ENCODE measurements at regions not wholly inside any gene's neighbourhood (a gene's known extent, or its start where the extent isn't known, plus 50 kb on each side); places are given as distances from the start of the nearest gene placed in this dataset.

DNA sequence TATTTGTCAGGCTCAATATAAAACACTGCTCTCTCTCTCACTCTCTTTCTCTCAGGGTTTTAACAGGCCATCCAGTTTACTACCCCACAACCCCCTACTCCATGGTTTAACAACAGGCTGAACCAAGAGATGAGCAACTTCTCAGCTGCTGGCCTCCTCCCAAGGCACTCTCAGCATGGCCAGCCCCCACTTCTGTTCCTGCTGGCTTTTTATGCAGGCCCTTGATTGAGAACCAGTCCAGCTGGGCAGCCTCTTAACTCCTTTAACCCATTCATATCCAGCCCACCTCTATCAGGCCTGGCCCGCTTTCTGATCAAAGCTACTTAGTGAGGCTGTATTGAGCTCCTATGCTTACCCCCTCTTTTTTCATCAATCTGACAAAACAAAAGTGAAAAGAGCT, 346.8 kb upstream of the POU3F2 start:
- no peak for DNase-seq (ENCODE audit: extremely low read depth in 1 of 2, low read depth in 1 of 2)

DNA sequence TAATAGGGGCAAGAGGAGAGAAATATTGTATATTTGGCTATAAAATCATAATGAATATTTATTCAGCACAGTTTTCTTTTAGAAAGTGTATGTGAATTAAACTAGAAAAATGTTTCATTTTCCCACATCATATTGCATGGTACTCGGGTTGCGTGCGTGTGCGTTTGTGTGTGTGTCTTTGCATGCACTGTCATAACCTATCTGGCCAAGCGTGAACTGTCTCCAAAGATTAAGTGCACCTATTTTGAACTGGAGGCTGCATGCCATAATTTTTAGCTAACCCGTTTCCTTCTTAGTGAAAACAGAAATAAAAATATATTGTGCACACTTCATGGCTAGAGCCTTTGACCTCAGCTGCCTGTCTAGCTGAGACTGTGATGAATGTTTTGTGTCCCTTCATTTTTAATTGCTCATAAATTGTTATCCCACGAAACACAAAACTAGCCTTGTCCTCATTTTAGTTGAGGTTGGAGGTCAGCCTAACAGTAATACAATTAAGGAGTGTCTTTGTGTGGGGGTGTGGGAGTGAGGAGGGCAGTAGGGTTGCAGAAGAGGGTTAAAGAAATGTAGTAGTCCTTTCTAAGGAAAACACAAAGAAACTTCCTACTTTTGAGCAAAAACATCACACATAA, 336.1 kb upstream of the POU3F2 start:
- no peak for DNase-seq (ENCODE audit: extremely low read depth in 1 of 2, low read depth in 1 of 2)

DNA sequence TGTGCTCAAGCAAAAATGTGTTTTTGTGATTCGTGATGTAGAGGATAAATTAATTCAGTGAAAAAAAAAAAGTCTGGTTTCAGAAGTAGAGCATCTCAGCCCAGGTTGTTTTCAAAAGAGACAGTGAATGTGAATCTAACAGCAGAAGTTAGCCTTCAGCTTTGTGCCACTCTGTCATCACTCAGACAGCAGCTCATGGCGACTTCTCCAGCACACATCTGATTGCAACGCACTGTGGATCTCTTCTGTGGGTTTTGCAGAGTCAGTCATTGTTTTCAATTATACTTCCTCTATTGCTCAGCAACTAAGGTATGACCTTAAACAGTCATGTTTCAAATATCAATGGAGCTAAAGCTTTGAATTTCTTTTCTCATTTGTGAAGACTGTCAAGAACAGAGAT, 335.5 kb upstream of the POU3F2 start:
- no peak for DNase-seq (ENCODE audit: extremely low read depth in 1 of 2, low read depth in 1 of 2)

DNA sequence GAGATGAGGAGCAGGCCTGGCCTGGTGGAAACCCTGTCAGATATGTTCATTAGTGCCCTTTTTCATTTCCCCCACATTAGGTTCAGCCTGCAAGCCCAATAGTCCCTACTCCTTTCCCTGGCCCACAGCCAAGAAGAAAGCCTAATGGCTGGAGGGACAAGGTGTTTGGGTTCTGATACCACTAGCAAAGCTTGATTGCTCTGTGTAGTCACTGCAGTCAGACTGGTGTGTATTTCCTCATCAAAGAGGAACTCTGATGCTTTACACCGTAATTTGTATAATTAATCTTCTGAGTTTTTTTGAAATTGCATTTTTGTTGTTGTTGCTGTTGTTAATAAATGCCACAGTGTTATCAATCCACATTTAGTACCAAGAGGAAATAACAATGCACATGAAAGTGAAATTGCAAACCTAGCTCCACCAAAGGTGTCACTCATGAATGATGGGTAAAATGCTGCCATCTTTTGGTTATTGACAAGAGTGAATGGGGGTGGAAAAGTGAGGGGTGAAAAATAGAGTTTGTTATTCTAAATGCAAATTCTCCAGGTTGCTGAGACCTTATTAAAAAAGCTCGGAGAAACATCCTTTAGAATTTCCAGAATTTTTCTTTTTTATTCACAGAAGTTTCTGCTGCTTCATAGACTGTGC, 320.2 kb upstream of the POU3F2 start:
- DNase-seq (ENCODE audit: extremely low read depth in 1 of 2, low read depth in 1 of 2), result no peak

DNA sequence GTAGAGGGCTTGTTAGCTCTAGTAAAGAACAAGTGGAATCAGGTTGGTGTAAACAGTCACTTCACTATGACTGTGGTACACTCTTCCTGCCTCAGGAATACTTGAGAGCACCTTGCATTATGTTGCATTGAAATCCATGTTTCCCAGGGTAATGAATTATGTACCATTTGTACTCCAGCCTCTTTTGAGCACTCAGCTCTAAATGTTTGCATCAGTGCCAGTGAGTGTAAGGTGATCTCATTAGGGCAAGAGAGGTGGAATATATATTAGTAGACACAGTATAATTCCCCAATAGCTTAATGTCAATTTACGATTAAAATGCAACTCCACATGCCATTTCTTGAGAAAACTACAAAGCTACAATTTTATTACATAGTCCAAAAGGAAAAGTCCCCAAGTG, 319.6 kb upstream of the POU3F2 start:
- no peak for DNase-seq (ENCODE audit: extremely low read depth in 1 of 2, low read depth in 1 of 2)

DNA sequence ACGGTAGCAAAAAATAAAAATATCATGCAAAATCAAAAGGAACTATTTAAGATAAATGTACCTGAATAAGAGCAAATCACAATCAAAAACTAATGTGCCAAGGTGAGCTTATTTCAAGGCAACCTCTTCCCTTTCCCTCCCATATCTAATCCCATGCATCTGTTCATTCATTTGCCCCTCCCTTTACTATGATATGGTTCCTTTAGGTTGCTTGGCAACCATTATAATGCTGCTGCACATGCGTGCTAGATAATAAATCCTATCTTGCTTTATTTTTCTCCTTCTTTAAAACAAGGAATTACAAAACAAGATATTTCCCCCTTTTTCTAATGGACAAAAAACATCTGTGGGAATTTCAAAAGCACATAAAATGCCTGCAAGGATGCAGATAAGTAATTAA, 318.2 kb upstream of the POU3F2 start:
- no peak for DNase-seq (ENCODE audit: extremely low read depth in 1 of 2, low read depth in 1 of 2)

DNA sequence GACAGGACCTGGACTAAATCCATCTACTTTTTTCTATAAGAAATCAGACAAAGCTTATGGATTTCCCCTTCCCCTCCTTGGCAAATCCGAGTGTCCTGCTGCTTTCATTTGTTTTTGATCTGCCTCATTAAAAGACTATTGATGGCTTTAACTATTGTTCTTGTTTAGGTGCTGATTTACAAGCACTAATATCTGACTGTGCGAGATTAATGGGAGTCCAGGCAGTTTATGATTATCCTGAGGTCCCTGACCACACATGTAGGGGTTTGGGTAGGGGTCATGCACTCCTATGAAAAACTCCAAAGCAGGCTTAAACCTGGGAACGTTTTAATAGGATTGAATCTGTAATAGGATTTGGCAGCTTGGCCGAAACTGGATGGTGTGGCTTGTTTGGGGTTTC, 317.5 kb upstream of the POU3F2 start:
- DNase-seq (ENCODE audit: extremely low read depth in 1 of 2, low read depth in 1 of 2), result no peak

DNA sequence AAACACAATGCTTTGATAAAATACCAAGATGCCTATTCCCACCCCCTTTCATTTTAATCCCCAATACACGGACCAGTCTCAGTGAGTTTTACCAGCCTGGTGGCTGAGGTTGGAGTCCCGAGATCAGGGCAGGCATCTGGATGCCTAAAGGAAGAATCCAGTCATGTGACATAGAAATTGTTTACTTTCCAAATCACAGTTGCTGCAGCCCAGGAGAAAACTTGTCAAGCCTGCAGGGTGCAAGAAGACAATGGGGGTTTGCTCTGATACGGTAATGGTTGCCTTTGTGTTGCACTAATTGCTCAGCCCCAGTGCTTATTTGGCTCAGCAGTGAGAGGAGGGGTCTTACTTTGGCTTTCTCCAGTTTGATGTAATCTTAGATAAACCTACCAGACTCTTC, 308.5 kb upstream of the POU3F2 start:
- DNase-seq (ENCODE audit: extremely low read depth in 1 of 2, low read depth in 1 of 2), result no peak

DNA sequence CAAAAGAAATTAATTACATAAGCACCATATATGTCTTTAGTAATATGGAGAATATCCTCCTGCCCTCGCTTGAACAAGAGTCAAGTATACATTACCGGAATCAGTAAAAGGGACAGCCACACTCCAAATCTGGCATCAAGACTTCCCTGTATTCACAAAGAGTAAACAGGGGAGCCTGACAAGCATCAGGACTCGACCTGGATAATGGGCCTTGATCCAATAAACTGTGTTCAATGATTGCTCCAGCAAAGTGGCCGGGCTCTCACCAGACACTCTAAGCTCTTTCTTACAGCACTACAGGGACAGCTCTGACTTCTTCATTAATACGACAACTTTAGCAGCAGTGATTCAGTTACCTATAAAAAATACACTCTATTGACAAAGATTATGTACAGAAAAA, 307.9 kb upstream of the POU3F2 start:
- no peak for DNase-seq (ENCODE audit: extremely low read depth in 1 of 2, low read depth in 1 of 2)

DNA sequence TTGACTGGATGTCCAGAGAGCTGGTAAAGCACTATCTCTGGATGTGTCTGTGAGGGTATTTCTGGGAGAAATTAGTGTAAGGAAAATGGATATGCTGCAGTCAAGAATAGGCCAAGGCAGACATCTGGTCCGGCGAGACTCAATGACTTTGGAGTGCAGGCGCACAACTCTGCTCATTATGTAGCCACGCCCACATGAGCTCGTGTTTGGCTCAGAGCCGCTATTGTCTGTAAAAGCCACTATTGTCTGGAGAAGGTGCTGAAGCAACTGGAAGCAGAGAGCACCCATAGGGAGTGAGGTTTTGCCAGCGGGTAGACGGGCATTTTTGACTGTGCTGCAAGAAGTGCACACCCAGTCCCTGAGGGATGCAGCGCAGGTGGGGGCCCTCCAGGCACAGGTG, 305.0 kb upstream of the POU3F2 start:
- no peak for DNase-seq (ENCODE audit: extremely low read depth in 1 of 2, low read depth in 1 of 2)

DNA sequence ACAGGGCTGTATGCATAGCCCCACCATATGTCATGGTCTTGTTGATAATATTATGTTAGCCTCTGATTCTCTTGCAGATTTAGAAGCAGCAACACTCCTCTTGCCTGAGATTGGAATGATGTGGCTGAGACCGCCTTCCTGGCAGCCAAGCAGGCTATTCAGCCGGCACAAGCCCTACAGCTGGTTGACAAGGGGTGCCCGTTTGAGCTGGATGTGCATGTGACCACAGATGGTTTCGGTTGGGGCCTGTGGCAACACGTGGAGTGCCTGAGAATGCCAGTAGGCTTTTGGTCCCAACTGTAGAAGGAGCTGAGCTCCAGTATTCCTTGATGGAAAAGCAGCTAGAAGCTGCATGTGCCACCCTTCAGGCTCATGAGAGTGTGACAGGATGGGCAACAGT, 303.6 kb upstream of the POU3F2 start:
- no peak for DNase-seq (ENCODE audit: extremely low read depth in 1 of 2, low read depth in 1 of 2)

DNA sequence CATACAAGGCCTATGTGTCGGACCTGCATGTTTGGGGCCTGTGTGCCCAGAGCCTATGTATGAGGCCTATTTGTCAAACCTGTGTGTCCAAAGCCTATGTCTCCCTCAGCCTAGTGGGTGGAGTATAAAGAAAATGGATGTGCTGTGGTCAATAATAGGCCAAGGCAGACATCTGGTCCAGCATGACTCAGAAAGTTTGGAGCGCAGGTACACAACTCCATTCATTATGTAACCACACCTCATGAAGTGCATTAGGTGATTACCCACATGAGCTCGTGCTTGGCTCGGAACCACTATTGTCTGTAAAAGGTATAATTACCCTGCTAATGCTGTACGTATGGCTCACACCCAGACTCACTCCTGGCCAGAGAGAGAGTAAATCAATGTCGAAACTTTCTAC, 302.4 kb upstream of the POU3F2 start:
- DNase-seq (ENCODE audit: extremely low read depth in 1 of 2, low read depth in 1 of 2), result no peak

DNA sequence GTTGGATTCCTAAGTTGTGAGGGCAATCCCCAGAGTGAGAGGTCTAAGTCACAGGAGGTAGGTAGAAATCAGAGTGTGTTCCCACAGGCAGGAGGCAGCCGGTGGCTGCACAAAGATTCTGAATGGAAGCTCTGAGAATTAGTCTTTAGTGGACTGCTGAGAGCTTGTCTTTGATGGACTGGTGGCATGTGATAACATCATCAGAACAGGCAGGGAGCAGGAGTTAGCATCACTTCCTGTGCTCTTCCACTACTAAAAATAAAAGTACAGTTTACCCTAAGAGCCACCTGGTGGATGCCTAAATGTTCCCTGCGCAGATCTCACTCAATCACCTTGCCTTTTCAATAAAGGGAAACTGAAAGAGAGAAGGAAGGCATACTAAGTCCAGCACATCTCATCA, 294.6 kb upstream of the POU3F2 start:
- DNase-seq (ENCODE audit: extremely low read depth in 1 of 2, low read depth in 1 of 2), result no peak

DNA sequence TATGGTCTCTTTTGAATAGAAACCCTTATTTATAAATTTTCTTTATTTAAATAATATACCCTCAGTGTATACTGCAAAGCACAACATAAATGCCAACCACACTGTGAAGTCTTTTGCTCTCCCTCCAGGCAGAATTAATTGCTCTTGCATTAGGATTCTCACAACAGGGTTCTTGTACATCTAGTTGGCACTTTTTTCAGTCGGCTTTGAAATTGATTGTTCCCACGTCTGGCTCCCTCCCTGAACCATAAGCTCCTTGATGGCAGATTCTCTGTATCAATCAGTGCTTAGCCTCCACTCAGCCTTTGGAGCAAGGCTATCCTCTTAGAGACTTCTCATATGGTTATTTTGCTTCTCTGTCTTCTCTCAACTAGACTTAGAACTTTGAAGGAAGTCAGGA, 288.0 kb upstream of the POU3F2 start:
- no peak for DNase-seq (ENCODE audit: extremely low read depth in 1 of 2, low read depth in 1 of 2)

DNA sequence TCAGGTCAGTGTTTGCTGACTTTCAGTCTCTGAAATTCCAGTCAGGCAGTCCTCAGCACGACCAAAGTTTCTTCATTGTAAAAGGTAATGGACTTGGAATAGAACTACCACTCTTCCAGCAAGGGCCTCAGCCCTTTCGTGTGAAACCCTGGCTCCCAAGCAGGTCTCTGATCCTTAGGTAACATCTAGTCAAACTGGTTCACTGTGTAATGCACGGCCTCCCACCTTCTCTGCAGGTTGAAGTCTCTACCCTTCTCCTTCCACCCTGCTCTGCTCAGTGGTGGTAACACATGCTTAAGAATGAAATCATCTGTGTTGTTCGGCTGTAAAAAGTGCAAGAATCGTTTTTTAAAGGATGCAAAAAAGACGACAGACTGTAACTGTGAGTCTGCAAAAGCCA, 287.2 kb upstream of the POU3F2 start:
- DNase-seq (ENCODE audit: extremely low read depth in 1 of 2, low read depth in 1 of 2), result no peak

DNA sequence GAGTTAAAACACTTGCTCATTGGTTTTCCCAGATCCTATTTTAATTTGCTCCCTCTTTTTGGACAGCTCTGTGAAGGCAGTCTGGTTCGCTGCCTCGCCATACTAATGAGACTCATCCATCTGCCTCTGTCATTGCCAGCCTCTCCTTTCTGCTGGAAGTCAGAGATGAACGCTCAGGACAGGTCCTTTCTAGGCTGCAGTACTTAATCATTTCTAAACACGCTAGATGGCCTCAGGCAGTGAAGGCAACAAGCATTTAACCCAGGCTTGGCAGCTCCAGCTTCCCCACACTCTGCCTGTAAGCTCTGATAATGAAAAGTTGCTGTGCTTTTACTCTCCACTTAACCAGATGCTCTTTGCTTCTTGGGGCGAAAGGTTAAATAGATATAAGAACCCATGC, 286.7 kb upstream of the POU3F2 start:
- no peak for DNase-seq (ENCODE audit: extremely low read depth in 1 of 2, low read depth in 1 of 2)

DNA sequence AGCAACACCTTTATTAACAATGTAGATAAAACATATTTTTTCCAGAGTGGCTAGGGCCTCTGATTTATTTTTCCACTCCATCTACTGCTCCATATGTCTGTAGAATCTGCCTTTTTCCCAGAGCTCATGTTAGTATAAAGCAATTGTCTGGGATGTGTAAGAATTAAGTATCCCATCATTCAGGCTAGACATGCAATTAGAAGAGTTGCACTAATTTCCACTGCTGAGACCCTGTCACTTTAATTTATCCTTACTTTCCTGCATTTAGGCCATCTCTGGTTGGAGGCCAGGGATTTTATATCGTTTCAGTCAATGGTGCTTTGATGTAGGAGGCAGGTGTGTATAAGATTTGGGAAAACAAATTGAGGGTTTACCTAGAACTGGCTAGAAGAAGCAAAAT, 286.1 kb upstream of the POU3F2 start:
- DNase-seq (ENCODE audit: extremely low read depth in 1 of 2, low read depth in 1 of 2), result no peak

DNA sequence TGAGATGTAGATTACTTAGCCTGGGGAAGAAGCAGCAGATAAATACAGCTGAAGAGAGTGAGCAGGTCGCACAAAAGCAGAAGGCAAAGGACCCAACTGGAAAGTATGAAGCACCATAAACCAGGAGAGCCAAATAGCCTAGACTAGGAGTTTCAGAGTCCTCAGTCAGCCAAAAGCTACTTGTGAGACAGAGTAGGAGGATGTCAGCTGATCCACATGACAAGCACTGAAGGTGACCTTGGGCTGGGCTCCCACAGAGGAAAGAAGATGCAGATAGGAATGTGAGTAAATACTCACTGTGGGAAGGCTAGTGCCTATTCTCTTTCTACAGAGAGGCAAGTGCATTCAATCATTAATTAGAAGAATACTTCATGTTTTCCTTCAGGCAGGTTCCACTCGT, 274.0 kb upstream of the POU3F2 start:
- no peak for DNase-seq (ENCODE audit: extremely low read depth in 1 of 2, low read depth in 1 of 2)

DNA sequence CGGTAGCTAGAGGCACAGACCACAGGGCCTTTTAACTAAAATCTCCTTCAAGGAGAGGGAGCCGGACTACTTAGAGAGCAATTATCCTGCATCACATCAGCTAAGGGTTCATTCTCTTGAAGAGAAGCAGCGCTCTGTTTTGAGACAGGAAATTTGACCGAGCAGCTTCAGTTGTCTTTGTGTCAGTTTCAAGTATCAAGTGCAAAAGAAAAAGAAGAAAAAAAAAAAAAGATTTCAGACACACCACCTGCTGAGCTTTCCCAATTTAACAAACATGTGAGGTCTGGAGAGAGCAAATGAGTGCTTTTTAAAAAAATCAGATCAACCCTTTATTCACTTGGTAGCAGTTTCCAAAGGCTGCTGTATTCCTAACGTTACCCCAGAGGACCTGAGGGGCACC, 273.5 kb upstream of the POU3F2 start:
- no peak for DNase-seq (ENCODE audit: extremely low read depth in 1 of 2, low read depth in 1 of 2)

DNA sequence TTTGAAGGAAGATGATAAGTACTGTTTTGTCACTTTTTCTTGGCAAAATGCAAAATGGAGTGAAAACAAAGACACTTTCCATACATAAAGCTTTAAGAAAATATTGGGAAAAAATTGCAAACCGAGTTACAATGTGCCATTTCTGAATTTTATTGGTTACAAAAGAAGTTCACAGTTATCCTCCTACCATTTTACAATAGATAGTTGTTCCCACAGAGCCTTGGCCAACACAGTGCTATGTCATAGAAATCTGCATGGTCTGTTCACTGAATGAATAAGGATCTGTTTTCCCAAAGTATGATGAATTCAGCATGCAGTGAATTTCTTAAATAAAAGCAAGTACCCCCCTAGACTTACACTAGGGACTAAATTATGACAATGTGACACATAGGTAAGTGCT, 268.2 kb upstream of the POU3F2 start:
- no peak for DNase-seq (ENCODE audit: extremely low read depth in 1 of 2, low read depth in 1 of 2)

DNA sequence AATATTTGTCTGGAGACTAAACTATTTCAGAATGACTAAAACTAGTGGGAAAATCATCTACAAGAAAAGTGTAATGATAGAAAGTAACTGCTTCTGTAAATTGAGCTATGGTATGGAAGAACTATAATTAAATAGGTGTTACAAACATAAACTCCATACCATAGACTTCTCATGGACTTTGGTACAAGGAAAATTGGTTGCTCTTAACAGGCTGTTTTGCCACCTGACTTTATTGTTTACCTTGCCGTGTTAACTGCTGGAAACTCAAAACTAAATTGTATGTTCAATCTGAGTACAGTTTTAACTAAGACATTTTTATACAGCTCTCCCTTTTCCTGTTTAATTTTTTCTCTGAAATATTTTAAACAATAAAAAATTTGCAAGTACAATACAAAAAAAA, 261.8 kb upstream of the POU3F2 start:
- DNase-seq (ENCODE audit: extremely low read depth in 1 of 2, low read depth in 1 of 2), result no peak

DNA sequence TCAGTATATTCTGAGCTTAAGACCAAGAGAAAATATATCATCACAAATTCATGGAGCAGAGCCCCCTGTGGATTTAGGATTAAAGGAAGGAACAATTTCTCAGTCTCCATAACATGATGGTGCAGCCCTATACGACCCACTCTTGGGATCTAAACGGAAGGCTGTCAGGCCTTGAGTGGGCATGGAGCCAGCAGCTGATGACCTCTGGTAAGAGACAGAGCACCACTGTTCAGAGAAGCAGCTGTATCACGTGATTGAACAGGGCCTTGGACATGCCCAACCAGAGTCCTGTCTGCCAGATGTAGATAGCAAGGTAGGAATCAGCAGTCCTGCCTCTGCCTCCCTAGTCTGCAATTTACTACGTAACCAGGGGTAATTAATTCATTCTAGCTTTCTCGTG, 259.4 kb upstream of the POU3F2 start:
- no peak for DNase-seq (ENCODE audit: extremely low read depth in 1 of 2, low read depth in 1 of 2)

DNA sequence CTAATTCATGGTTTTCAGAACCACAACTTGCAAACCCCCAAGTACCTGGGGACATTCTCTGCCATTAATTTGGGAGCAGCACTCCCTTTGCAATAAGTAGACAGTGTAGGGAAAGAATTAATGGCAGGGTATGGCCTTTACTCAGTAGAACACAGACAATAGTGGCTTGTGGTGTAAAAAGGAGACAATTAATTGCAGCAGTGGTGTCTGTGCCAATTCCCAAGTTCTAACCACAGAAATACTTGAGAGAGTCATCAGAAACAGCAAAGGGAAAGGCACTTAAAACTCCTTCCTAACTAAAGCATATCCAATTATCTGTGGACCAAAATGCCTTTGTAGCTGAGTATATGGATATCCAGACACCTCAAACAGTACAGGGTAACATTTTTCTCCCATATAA, 257.6 kb upstream of the POU3F2 start:
- no peak for DNase-seq (ENCODE audit: extremely low read depth in 1 of 2, low read depth in 1 of 2)
